GM21723 (cell line): ENCODE measurements at regions not wholly inside any gene's neighbourhood (a gene's known extent, or its start where the extent isn't known, plus 50 kb on each side); places are given as distances from the start of the nearest gene placed in this dataset.
A peak's percentile ranks its signal among the peaks of the same experiment; 100 is the strongest.
"Not testable (repeated sequence)": the region's sequence is repeated elsewhere in the genome, so short reads cannot be mapped to it uniquely, and the experiment has no call there.

ENCODE experiments used
- ATAC-seq: cut with Tn5 transposase; IDR thresholded peaks from one replicate; pipeline ENCODE4 v1.9.1; 2021; ENCODE audit warnings: mild to moderate bottlenecking, moderate library complexity; ENCODE audit not compliant: unreplicated experiment

GRCh38 chr1:214095896-214096295, 108.1 kb downstream of the PROX1 start:
- ATAC-seq, result not testable (repeated sequence)

- no peak for ATAC-seq
Measured at GRCh38 chr1:214101246-214101645, 113.5 kb downstream of the PROX1 start.

- ATAC-seq, result no peak
Measured at GRCh38 chr1:214101828-214102227, 114.1 kb downstream of the PROX1 start.

GRCh38 chr1:214102907-214103306, 115.1 kb downstream of the PROX1 start:
- no peak for ATAC-seq

GRCh38 chr1:214103778-214104177, 116.0 kb downstream of the PROX1 start:
- no peak for ATAC-seq

- ATAC-seq, result no peak
Measured at GRCh38 chr1:214106375-214106774, 118.6 kb downstream of the PROX1 start.

- no peak for ATAC-seq
Measured at GRCh38 chr1:214107322-214108096, 119.7 kb downstream of the PROX1 start.

GRCh38 chr1:214108097-214108446, 120.3 kb downstream of the PROX1 start:
- no peak for ATAC-seq

- ATAC-seq, result no peak
Measured at GRCh38 chr1:214111796-214112195, 124.0 kb downstream of the PROX1 start.

GRCh38 chr1:214116258-214116657, 128.5 kb downstream of the PROX1 start:
- no peak for ATAC-seq

GRCh38 chr1:214117780-214118179, 130.0 kb downstream of the PROX1 start:
- no peak for ATAC-seq

- no peak for ATAC-seq
Measured at GRCh38 chr1:214120191-214120590, 132.4 kb downstream of the PROX1 start.

- no peak for ATAC-seq
Measured at GRCh38 chr1:214120951-214121350, 133.2 kb downstream of the PROX1 start.

- ATAC-seq, result no peak
Measured at GRCh38 chr1:214122110-214122509, 134.3 kb downstream of the PROX1 start.

- ATAC-seq, result peak; percentile 71
Measured at GRCh38 chr1:214123061-214123784, 135.4 kb downstream of the PROX1 start.

GRCh38 chr1:214124281-214124805, 136.6 kb downstream of the PROX1 start:
- ATAC-seq, result no peak

GRCh38 chr1:214124915-214125314, 137.1 kb downstream of the PROX1 start:
- no peak for ATAC-seq

- no peak for ATAC-seq
Measured at GRCh38 chr1:214125819-214126218, 138.0 kb downstream of the PROX1 start.

GRCh38 chr1:214126697-214127146, 138.9 kb downstream of the PROX1 start:
- ATAC-seq, result no peak

GRCh38 chr1:214127705-214128104, 139.9 kb downstream of the PROX1 start:
- ATAC-seq, result no peak

- no peak for ATAC-seq
Measured at GRCh38 chr1:214135886-214136285, 145.1 kb upstream of the SMYD2 start.

GRCh38 chr1:214136324-214136919, 144.5 kb upstream of the SMYD2 start:
- no peak for ATAC-seq
